ENCODE measurements at regions not wholly inside any gene's neighbourhood (a gene's known extent, or its start where the extent isn't known, plus 50 kb on each side); places are given as distances from the start of the nearest gene placed in this dataset.

DNA sequence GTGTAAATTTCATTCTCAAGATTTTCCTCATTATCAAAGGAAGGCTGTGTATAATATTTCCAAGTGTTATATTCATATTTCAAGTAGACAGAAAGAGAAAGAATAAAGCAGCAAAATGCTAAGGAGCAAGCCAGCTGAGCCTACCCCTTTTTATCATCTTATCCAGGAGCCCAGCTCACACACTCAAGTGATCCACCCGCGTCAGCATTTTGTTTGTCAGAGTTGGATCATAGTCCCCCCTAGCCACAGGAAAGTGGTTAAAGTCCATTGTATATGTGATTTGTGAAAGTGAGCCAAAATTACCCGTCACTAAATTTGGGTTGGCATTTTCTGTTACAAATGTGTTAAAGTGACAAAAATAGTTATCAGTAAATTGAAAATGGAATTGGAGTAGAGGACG lies 289.3 kb upstream of the CTSO start:
- H3K9me2 ChIP-seq (ENCODE audit: insufficient read depth): no peaks in the 10 kb centered on the region
- H3K9me3 ChIP-seq (ENCODE audit: insufficient read depth, low read depth): no peaks in the 10 kb centered on the region
- no peaks in the 10 kb centered on the region for H3K79me2 ChIP-seq (ENCODE audit: low read depth)
- ChIA-PET POLR2A (ENCODE audit: unreplicated experiment) (no interaction called here), CTCF (no interaction called here)
- H3K4me2 ChIP-seq: no peak overlapping the region
- H3F3A ChIP-seq (ENCODE audit: insufficient read depth, low read depth): no peaks in the 10 kb centered on the region
- no peaks in the 10 kb centered on the region for H3K4me1 ChIP-seq (replicated peaks; ENCODE audit: insufficient read depth)
- no TSS peak for BruUV-seq (replicated peaks)
- H3K36me3 ChIP-seq (ENCODE audit: low read depth): no peaks in the 10 kb centered on the region
- H3K27me3 ChIP-seq (ENCODE audit: insufficient read depth, low read depth): no peaks in the 10 kb centered on the region
- no peak overlapping the region for H2AFZ ChIP-seq
- DNase-seq: no peak
- intact Hi-C loops (cut with micrococcal nuclease; ENCODE audit: unreplicated experiment): no loop called here
- H3K4me3 ChIP-seq: no peak overlapping the region
- no peak for TF ChIP-seq EZH2 (IDR thresholded peaks at IDR 0.05; ENCODE audit: low read depth)
- TF ChIP-seq, protein P1, sequence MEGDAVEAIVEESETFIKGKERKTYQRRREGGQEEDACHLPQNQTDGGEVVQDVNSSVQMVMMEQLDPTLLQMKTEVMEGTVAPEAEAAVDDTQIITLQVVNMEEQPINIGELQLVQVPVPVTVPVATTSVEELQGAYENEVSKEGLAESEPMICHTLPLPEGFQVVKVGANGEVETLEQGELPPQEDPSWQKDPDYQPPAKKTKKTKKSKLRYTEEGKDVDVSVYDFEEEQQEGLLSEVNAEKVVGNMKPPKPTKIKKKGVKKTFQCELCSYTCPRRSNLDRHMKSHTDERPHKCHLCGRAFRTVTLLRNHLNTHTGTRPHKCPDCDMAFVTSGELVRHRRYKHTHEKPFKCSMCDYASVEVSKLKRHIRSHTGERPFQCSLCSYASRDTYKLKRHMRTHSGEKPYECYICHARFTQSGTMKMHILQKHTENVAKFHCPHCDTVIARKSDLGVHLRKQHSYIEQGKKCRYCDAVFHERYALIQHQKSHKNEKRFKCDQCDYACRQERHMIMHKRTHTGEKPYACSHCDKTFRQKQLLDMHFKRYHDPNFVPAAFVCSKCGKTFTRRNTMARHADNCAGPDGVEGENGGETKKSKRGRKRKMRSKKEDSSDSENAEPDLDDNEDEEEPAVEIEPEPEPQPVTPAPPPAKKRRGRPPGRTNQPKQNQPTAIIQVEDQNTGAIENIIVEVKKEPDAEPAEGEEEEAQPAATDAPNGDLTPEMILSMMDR (conservative IDR thresholded peaks at IDR 0.05): no peak
- H3K27ac ChIP-seq: no peak overlapping the region
- no peaks in the 10 kb centered on the region for H4K20me1 ChIP-seq (ENCODE audit: insufficient read depth)

DNA sequence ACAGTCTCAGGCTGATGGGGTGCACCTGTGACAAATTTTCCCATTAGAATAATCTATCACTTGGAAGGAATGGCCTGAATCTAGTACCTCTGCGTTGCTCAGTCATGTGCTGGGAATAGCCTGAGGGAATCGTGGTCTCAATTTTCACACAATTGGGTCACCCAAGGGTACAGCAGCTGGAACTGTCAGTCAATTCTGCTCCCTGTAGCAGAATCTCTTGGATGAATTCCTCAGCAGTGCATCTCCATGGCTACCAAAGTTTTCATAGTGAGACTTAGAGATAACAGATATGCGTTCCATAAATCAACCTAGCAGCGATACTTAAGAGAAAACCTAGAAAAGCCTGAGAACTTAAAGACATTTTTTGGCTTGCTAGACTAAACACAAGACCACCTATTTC lies 288.7 kb upstream of the CTSO start:
- no peak overlapping the region for H3K27ac ChIP-seq
- no peak overlapping the region for H2AFZ ChIP-seq
- no peak overlapping the region for H3K4me3 ChIP-seq
- BruUV-seq (replicated peaks): no TSS peak
- no peaks in the 10 kb centered on the region for H3K9me3 ChIP-seq (ENCODE audit: insufficient read depth, low read depth)
- H3K36me3 ChIP-seq (ENCODE audit: low read depth): no peaks in the 10 kb centered on the region
- intact Hi-C loops (cut with micrococcal nuclease; ENCODE audit: unreplicated experiment): no loop called here
- no peak for DNase-seq
- ChIA-PET CTCF (no interaction called here), POLR2A (ENCODE audit: unreplicated experiment) (no interaction called here)
- H3K4me1 ChIP-seq (replicated peaks; ENCODE audit: insufficient read depth): no peaks in the 10 kb centered on the region
- no peaks in the 10 kb centered on the region for H3F3A ChIP-seq (ENCODE audit: insufficient read depth, low read depth)
- no peak for TF ChIP-seq EZH2 (IDR thresholded peaks at IDR 0.05; ENCODE audit: low read depth)
- TF ChIP-seq, protein P1 (conservative IDR thresholded peaks at IDR 0.05): no peak
- H3K9me2 ChIP-seq (ENCODE audit: insufficient read depth): no peaks in the 10 kb centered on the region
- H3K79me2 ChIP-seq (ENCODE audit: low read depth): no peaks in the 10 kb centered on the region
- H3K4me2 ChIP-seq: no peak overlapping the region
- no peaks in the 10 kb centered on the region for H4K20me1 ChIP-seq (ENCODE audit: insufficient read depth)
- no peaks in the 10 kb centered on the region for H3K27me3 ChIP-seq (ENCODE audit: insufficient read depth, low read depth)

DNA sequence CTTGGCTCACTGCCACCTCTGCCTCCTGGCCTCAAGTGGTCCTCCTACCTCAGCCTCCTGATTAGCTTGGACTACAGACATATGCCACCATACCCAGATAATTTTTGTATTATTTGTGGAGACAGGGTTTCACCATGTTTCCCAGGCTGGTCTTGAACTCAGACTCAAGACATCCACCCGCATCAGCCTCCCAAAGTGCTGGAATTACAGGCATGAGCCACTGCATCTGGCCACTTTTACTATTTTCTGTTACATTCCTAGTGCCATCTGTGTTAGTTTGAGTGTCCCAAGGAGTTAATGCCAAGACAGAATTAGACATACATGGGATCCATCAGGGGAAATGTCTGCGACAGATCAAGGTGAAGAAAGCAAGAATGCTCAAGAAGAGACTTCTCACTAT lies 288.2 kb upstream of the CTSO start:
- H3K36me3 ChIP-seq (ENCODE audit: low read depth): no peaks in the 10 kb centered on the region
- no peak overlapping the region for H3K27ac ChIP-seq
- H3K27me3 ChIP-seq (ENCODE audit: insufficient read depth, low read depth): no peaks in the 10 kb centered on the region
- H3K4me2 ChIP-seq: no peak overlapping the region
- CTCF ChIA-PET: no interaction called here
- H2AFZ ChIP-seq: no peak overlapping the region
- H3K79me2 ChIP-seq (ENCODE audit: low read depth): no peaks in the 10 kb centered on the region
- no peaks in the 10 kb centered on the region for H4K20me1 ChIP-seq (ENCODE audit: insufficient read depth)
- TF ChIP-seq, protein P1 (conservative IDR thresholded peaks at IDR 0.05): no peak
- no peak for TF ChIP-seq EZH2 (IDR thresholded peaks at IDR 0.05; ENCODE audit: low read depth)
- no peaks in the 10 kb centered on the region for H3F3A ChIP-seq (ENCODE audit: insufficient read depth, low read depth)
- H3K4me3 ChIP-seq: no peak overlapping the region
- no peaks in the 10 kb centered on the region for H3K4me1 ChIP-seq (replicated peaks; ENCODE audit: insufficient read depth)
- intact Hi-C loops (cut with micrococcal nuclease; ENCODE audit: unreplicated experiment): no loop called here
- POLR2A ChIA-PET (ENCODE audit: unreplicated experiment): no interaction called here
- H3K9me3 ChIP-seq (ENCODE audit: insufficient read depth, low read depth): no peaks in the 10 kb centered on the region
- no TSS peak for BruUV-seq (replicated peaks)
- DNase-seq: no peak
- no peaks in the 10 kb centered on the region for H3K9me2 ChIP-seq (ENCODE audit: insufficient read depth)
